HUES48 (cell line): ENCODE measurements at regions not wholly inside any gene's neighbourhood (a gene's known extent, or its start where the extent isn't known, plus 50 kb on each side); places are given as distances from the start of the nearest gene placed in this dataset.
"Not testable (repeated sequence)": the region's sequence is repeated elsewhere in the genome, so short reads cannot be mapped to it uniquely, and the experiment has no call there.

Source experiments
- H3K27ac ChIP-seq: one replicate; pipeline ENCODE4 v1.7.0; 2013; ENCODE audit warnings: low read depth, low read length, inconsistent platforms
- H3K27me3 ChIP-seq: 2 replicates; pipeline ENCODE4 v1.6.1; 2013; ENCODE audit warnings: mild to moderate bottlenecking, low read length; ENCODE audit not compliant: control insufficient read depth, insufficient read depth
- H3K36me3 ChIP-seq: 2 replicates; pipeline ENCODE4 v1.6.1; 2013; ENCODE audit warnings: low read length; ENCODE audit not compliant: control insufficient read depth, insufficient read depth
- H3K4me1 ChIP-seq: 2 replicates; pipeline ENCODE4 v1.6.1; 2013; ENCODE audit warnings: mild to moderate bottlenecking, low read length; ENCODE audit not compliant: control insufficient read depth, insufficient read depth
- H3K4me3 ChIP-seq: 2 replicates; pipeline ENCODE4 v1.5.1; 2013; ENCODE audit warnings: mild to moderate bottlenecking, low read depth, low read length
- H3K9ac ChIP-seq: 2 replicates; pipeline ENCODE4 v1.6.1; 2013; ENCODE audit warnings: mild to moderate bottlenecking, low read depth, low read length, moderate library complexity
- H3K9me3 ChIP-seq: 2 replicates; pipeline ENCODE4 v1.6.1; 2013; ENCODE audit warnings: low read length; ENCODE audit not compliant: control insufficient read depth, insufficient read depth

DNA sequence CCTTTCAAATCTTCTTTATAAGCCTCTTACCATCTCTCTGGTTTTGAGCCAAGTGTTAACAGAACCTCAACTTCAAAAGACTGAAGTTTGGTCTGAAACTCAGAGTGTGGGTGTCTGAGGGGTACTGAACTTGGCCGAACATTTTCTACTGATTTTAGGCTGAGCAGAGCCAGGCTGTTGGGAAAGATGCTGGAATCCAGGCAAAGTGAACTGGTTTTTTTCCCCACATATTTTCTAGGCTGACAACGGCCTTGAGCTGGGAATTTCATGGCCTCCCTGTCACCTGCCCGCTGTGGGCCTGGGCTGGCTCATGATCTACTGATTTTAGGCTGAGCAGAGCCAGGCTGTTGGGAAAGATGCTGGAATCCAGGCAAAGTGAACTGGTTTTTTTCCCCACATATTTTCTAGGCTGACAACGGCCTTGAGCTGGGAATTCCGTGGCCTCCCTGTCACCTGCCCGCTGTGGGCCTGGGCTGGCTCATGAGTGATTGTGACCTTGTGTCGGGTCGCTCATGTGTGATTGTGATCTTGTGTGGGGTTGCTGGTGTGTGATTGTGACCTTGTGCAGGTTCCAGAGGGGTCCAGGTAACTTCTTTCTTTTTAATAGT is 204.4 kb downstream of the NPIPB11 start:
- H3K9ac ChIP-seq, H3K4me1 ChIP-seq, H3K27ac ChIP-seq: not testable (repeated sequence)

GRCh38 chr16:29201296-29202024 is 205.1 kb downstream of the NPIPB11 start:
- H3K27me3 ChIP-seq, H3K4me3 ChIP-seq, H3K9ac ChIP-seq, H3K9me3 ChIP-seq, H3K4me1 ChIP-seq, H3K27ac ChIP-seq, H3K36me3 ChIP-seq: not testable (repeated sequence)

More for the DNA sequence above, 204.4 kb downstream of the NPIPB11 start:
- H3K27me3 ChIP-seq, H3K9me3 ChIP-seq, H3K36me3 ChIP-seq, H3K4me3 ChIP-seq: not testable (repeated sequence)

DNA sequence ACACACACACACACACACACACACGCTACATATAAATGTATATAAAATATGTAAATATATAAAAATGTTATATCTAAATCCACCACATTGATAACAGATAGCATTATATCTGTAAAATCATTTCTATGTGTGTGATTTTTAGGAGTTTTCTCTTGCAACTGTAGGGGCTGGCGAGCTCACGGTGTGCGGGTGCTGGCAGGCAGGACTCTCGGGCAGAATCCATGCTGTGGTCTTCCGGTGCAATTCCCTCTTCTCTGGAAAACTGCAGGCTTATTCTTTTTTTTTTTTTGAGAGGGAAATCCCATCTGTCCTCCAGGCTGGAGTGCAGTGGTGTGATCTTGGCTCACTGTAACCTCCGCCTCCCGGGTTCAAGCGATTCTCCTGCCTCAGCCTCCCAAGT is 205.8 kb downstream of the NPIPB11 start:
- H3K4me3 ChIP-seq, H3K27me3 ChIP-seq, H3K4me1 ChIP-seq, H3K9ac ChIP-seq, H3K9me3 ChIP-seq, H3K27ac ChIP-seq, H3K36me3 ChIP-seq: not testable (repeated sequence)

GRCh38 chr16:29200135-29200601 is 206.3 kb downstream of the NPIPB11 start:
- H3K4me3 ChIP-seq, H3K36me3 ChIP-seq, H3K27me3 ChIP-seq, H3K27ac ChIP-seq, H3K9ac ChIP-seq, H3K9me3 ChIP-seq, H3K4me1 ChIP-seq: not testable (repeated sequence)

- H3K4me1 ChIP-seq, H3K36me3 ChIP-seq, H3K9ac ChIP-seq, H3K27ac ChIP-seq, H3K27me3 ChIP-seq, H3K9me3 ChIP-seq, H3K4me3 ChIP-seq: not testable (repeated sequence)
Observed at GRCh38 chr16:29199626-29200025, 206.9 kb downstream of the NPIPB11 start.

- Histone ChIP-seq H3K9ac (no peak overlapping the region), H3K36me3 (no peaks in the 10 kb centered on the region), H3K27ac (no peak overlapping the region), H3K9me3 (no peaks in the 10 kb centered on the region), H3K4me1 (no peaks in the 10 kb centered on the region), H3K27me3 (no peaks in the 10 kb centered on the region), H3K4me3 (no peak overlapping the region)
Observed at GRCh38 chr16:29198731-29199521, 207.6 kb downstream of the NPIPB11 start.

- no peaks in the 10 kb centered on the region for H3K36me3 ChIP-seq
- H3K27ac ChIP-seq, result no peak overlapping the region
- H3K27me3 ChIP-seq, result no peaks in the 10 kb centered on the region
- no peak overlapping the region for H3K9ac ChIP-seq
- H3K9me3 ChIP-seq, result no peaks in the 10 kb centered on the region
- no peak overlapping the region for H3K4me3 ChIP-seq
- H3K4me1 ChIP-seq, result no peaks in the 10 kb centered on the region
Observed at GRCh38 chr16:29198231-29198630, 208.3 kb downstream of the NPIPB11 start.

DNA sequence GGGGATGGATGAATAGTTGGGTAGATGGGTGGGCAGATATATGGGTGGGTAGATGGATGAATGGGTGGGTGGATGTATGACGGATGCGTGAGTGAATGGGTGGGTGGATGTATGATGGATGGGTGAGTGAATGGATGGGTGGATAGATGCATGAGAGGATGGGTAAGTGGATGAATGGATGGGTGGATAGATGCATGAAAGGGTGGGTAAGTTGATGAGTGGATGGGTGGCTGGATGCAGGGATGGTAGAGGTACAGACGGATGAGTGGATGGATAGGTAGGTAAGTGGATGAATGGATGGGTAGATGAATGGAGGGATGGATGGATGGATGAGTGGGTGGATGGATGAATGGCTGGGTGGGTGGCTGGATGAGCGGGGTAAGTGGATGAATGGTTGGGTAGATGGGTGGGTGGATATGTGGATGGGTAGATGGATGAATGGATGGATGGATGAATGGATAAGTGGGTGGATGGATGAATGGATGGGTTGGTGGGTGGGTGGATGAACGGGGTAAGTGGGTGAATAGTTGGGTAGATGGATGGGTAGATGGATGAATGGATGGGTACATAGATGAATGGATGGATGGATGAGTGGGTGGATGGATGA is 208.9 kb downstream of the NPIPB11 start:
- not testable (repeated sequence) for H3K27me3 ChIP-seq, H3K4me3 ChIP-seq, H3K27ac ChIP-seq, H3K4me1 ChIP-seq, H3K36me3 ChIP-seq, H3K9ac ChIP-seq, H3K9me3 ChIP-seq

DNA sequence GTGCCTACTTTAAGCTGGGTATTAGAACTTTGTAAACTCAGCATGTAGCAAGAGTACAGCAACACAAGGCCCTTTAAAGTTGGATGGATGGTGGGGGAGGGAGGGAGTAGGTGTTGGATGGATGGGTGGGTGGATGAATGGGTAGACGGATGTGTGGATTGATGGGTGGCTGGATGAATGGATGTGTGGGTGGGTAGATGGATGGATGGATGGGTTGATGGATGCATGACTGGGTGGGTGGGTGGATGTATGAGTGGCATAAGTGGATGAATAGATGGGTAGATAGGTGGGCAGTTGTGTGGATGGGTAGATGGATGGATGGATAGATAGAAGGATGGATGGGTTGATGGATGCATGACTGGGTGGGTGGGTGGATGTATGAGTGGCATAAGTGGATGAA is 209.8 kb downstream of the NPIPB11 start:
- H3K4me3 ChIP-seq, H3K4me1 ChIP-seq, H3K27me3 ChIP-seq, H3K27ac ChIP-seq, H3K9me3 ChIP-seq, H3K9ac ChIP-seq, H3K36me3 ChIP-seq: not testable (repeated sequence)

GRCh38 chr16:29195116-29195872 is 210.4 kb downstream of the LAT start:
- H3K27ac ChIP-seq, H3K36me3 ChIP-seq, H3K4me3 ChIP-seq, H3K9ac ChIP-seq, H3K9me3 ChIP-seq, H3K4me1 ChIP-seq, H3K27me3 ChIP-seq: not testable (repeated sequence)
